Mesothelial cell of epicardium (in vitro differentiated cells): ENCODE measurements at regions not wholly inside any gene's neighbourhood (a gene's known extent, or its start where the extent isn't known, plus 50 kb on each side); places are given as distances from the start of the nearest gene placed in this dataset.
"Not testable (repeated sequence)": the region's sequence is repeated elsewhere in the genome, so short reads cannot be mapped to it uniquely, and the experiment has no call there.

Source experiments
- DNase-seq, 2 experiments: peaks; one replicate each; pipeline ENCODE4 v3.0.0; 2021; ENCODE audit warnings: low spot score in 2 of 2; ENCODE audit not compliant: unreplicated experiment in 2 of 2
- H3K27ac Mint-ChIP-seq: 2 replicates; pipeline ENCODE4 v1.8.0; 2021; ENCODE audit warnings: mixed read lengths
- H3K27me3 Mint-ChIP-seq: 2 replicates; pipeline ENCODE4 v1.8.0; 2021; ENCODE audit warnings: low read depth, mixed read lengths
- H3K36me3 Mint-ChIP-seq: 2 replicates; pipeline ENCODE4 v1.8.0; 2021; ENCODE audit warnings: mixed read lengths
- H3K4me1 Mint-ChIP-seq: 2 replicates; pipeline ENCODE4 v1.8.0; 2021; ENCODE audit warnings: mixed read lengths
- H3K4me3 Mint-ChIP-seq: 2 replicates; pipeline ENCODE4 v1.8.0; 2021; ENCODE audit warnings: mild to moderate bottlenecking, moderate library complexity, mixed read lengths
- H3K9me3 Mint-ChIP-seq: 2 replicates; pipeline ENCODE4 v1.8.0; 2021; ENCODE audit warnings: mixed read lengths
- TF ChIP-seq, protein P1 (sequence below): fragments of 200-600 bp; sonication (generic); IDR thresholded peaks from one replicate; pipeline ENCODE4 v1.5.0; 2021; ENCODE audit warnings: antibody characterized with exemption; ENCODE audit not compliant: unreplicated experiment

DNA sequence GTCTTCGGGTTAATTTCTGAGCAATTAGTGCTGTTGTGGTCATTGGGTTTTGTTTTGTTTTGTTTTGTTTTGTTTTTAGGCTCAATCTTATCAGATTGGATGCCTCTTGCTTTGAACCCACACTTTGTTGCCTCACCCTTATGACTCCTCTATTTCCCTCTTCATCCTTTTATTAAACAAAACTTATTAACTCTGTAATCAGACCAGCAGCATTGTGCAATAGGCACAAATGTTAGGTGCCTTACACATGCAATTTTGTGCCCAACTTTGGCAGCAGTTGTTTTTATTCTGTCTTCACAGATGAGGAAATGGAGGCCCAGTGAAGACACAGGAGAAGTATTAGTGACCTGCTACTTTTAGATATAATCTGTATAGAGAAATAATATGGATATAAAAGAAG lies 377.7 kb downstream of the KCNRG start:
- peaks cover 6% of the 10 kb centered on the region for H3K4me1 Mint-ChIP-seq
- H3K27ac Mint-ChIP-seq: no peak overlapping the region
- TF ChIP-seq, protein P1, sequence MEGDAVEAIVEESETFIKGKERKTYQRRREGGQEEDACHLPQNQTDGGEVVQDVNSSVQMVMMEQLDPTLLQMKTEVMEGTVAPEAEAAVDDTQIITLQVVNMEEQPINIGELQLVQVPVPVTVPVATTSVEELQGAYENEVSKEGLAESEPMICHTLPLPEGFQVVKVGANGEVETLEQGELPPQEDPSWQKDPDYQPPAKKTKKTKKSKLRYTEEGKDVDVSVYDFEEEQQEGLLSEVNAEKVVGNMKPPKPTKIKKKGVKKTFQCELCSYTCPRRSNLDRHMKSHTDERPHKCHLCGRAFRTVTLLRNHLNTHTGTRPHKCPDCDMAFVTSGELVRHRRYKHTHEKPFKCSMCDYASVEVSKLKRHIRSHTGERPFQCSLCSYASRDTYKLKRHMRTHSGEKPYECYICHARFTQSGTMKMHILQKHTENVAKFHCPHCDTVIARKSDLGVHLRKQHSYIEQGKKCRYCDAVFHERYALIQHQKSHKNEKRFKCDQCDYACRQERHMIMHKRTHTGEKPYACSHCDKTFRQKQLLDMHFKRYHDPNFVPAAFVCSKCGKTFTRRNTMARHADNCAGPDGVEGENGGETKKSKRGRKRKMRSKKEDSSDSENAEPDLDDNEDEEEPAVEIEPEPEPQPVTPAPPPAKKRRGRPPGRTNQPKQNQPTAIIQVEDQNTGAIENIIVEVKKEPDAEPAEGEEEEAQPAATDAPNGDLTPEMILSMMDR: no peak
- DNase-seq: no peak
- H3K27me3 Mint-ChIP-seq: no peaks in the 10 kb centered on the region
- peaks cover 4% of the 10 kb centered on the region for H3K36me3 Mint-ChIP-seq
- no peak overlapping the region for H3K4me3 Mint-ChIP-seq
- H3K9me3 Mint-ChIP-seq: no peaks in the 10 kb centered on the region

DNA sequence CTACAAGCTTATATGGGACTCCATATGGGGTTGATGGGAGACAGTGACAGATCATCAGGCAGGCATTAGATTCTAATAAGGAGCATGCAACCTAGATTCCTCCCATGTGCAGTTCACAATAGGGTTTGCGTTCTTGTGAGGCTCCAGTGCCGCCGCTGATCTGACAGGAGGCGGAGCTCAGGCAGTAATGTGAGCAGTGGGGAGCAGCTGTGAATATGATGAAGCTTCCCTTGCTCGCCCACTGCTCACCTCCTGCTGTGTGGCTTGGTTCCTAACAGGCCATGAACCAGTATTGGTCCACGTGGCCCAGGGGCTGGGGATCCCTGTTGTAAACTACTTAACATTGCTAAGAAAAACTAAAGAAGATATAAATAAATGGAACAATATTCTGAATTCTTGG lies 378.4 kb downstream of the KCNRG start:
- Mint-ChIP-seq H3K36me3 (peaks cover 4% of the 10 kb centered on the region), H3K9me3 (no peaks in the 10 kb centered on the region), H3K4me3 (no peak overlapping the region), H3K27me3 (no peaks in the 10 kb centered on the region), H3K4me1 (peaks cover 5% of the 10 kb centered on the region), H3K27ac (no peak overlapping the region)
- no peak for DNase-seq
- TF ChIP-seq, protein P1: no peak

DNA sequence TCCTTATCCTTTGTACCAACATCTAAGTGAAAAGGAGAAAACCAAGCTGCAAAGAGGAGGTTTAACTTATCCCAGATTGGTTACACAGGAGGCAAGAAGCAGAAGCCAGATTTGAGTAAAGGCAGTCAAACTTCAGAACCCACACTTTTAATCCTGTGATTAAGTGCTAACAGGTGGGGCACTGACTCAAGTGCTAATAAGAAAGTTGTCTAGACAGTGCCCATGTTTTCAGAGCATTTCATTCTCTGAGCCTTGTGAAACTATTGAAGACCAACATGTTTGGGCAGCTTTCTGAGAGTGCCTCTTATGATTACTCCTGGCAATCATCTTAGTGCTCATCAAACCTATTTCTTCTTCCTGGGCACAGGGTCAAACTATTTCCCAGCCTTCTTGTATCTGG lies 380.8 kb downstream of the KCNRG start:
- no peak overlapping the region for H3K4me3 Mint-ChIP-seq
- H3K36me3 Mint-ChIP-seq: peaks cover 4% of the 10 kb centered on the region
- H3K27ac Mint-ChIP-seq: no peak overlapping the region
- H3K27me3 Mint-ChIP-seq: no peaks in the 10 kb centered on the region
- DNase-seq: no peak
- TF ChIP-seq, protein P1: no peak
- peaks cover 17% of the 10 kb centered on the region for H3K4me1 Mint-ChIP-seq
- H3K9me3 Mint-ChIP-seq: no peaks in the 10 kb centered on the region

DNA sequence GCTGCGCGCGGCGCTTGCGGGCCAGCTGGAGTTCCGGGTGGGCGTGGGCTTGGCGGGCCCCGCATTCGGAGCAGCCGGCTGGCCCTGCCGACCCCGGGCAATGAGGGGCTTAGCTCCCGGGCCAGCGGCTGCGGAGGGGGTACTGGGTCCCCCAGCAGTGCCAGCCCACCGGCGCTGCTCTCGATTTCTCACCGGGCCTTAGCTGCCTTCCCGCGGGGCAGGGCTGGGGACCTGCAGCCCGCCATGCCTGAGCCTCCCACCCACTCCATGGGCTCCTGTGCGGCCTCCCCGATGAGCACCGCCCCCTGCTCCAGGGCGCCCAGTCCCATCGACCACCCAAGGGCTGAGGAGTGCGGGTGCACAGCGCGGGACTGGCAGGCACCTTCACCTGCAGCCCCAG lies 381.4 kb downstream of the KCNRG start:
- not testable (repeated sequence) for H3K4me3 Mint-ChIP-seq, H3K36me3 Mint-ChIP-seq

DNA sequence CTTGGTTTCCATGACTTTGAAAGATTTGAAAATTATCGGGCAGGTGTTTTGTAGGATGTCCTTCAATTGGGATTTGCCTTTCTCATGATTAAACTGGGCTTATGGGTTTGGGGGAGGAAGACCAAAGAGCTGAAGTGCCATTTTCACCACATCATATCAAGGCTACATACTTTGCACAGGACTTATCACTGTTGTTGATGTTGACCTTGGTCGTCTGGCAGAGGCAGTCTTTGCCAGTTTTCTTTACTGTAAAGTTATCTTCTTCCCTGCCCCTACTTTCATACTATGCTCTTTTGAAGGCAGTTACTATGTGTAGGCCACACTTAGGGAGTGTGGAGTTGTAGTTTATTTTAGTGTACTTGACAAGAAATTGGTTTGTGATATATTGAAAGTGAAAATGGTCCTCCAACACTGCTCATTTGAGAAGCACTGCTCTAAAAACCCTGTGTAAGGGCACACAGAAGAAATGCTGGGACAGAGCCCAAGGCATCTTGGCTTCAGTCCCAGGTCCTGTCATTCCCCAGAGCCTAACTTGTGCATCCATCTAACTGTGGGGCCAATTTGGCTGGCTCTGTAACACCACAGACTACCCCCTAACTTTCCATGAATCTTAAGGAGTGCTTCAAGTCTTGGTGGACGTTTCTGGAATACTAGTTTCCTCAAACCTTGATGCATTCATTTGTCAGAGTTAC lies 384.9 kb downstream of the KCNRG start:
- TF ChIP-seq, protein P1: no peak
- Mint-ChIP-seq H3K27ac (no peak overlapping the region), H3K9me3 (no peaks in the 10 kb centered on the region), H3K4me3 (no peak overlapping the region), H3K4me1 (peaks cover 21% of the 10 kb centered on the region), H3K27me3 (no peaks in the 10 kb centered on the region), H3K36me3 (peaks cover 7% of the 10 kb centered on the region)
- DNase-seq: no peak

More for the DNA sequence above, 381.4 kb downstream of the KCNRG start:
- H3K27ac Mint-ChIP-seq, H3K9me3 Mint-ChIP-seq, H3K27me3 Mint-ChIP-seq, DNase-seq: not testable (repeated sequence)
- H3K4me1 Mint-ChIP-seq: peaks cover 20% of the 10 kb centered on the region

DNA sequence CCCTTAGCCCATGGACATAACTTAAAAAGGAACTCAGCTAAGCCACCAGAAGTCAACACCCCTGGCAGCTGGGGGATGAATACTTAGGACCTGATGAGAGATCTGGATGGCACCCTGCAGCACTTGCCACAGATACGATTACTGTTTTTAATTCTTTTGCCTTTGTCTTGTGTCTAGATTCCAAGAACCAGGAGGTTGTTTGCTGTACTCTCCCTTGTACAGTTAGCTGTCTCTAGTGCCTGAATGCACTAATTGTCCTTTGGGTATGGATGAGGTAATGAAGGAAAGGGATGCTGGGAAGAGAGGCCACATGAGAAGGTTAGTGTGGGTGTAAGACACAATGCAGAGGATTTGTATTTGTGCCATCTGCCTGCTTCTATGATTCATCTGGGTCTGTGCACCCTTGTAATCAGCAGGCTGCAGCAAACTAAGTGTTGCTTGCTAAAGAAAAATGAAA lies 385.8 kb downstream of the KCNRG start:
- Mint-ChIP-seq H3K27ac (no peak overlapping the region), H3K36me3 (peaks cover 7% of the 10 kb centered on the region), H3K4me1 (peaks cover 21% of the 10 kb centered on the region), H3K27me3 (no peaks in the 10 kb centered on the region), H3K4me3 (no peak overlapping the region), H3K9me3 (no peaks in the 10 kb centered on the region)
- DNase-seq: no peak
- TF ChIP-seq, protein P1: no peak
